Nephron progenitor cell (in vitro differentiated cells): ENCODE measurements at regions not wholly inside any gene's neighbourhood (a gene's known extent, or its start where the extent isn't known, plus 50 kb on each side); places are given as distances from the start of the nearest gene placed in this dataset.

Source experiments
- DNase-seq: peaks from one replicate; pipeline ENCODE4 v3.0.0; 2021
- H3K27ac Mint-ChIP-seq: 2 replicates; pipeline ENCODE4 v1.8.0; 2021; ENCODE audit warnings: mild to moderate bottlenecking, moderate library complexity, mixed read lengths
- H3K27me3 Mint-ChIP-seq: 2 replicates; pipeline ENCODE4 v1.8.0; 2021; ENCODE audit warnings: mild to moderate bottlenecking, low read depth, mixed read lengths; ENCODE audit not compliant: poor library complexity
- H3K36me3 Mint-ChIP-seq: 2 replicates; pipeline ENCODE4 v1.8.0; 2021; ENCODE audit warnings: low read depth, mixed read lengths
- H3K4me1 Mint-ChIP-seq: 2 replicates; pipeline ENCODE4 v1.8.0; 2021; ENCODE audit warnings: mixed read lengths
- H3K4me3 Mint-ChIP-seq: 2 replicates; pipeline ENCODE4 v1.8.0; 2021; ENCODE audit warnings: mild to moderate bottlenecking, moderate library complexity, mixed read lengths
- H3K9me3 Mint-ChIP-seq: 2 replicates; pipeline ENCODE4 v1.8.0; 2021; ENCODE audit warnings: mild to moderate bottlenecking, moderate library complexity, mixed read lengths
- TF ChIP-seq, protein P1 (sequence below): fragments of 200-600 bp; sonication (generic); IDR thresholded peaks from 2 replicates; pipeline ENCODE4 v1.5.0; 2021; ENCODE audit warnings: antibody characterized with exemption

DNA sequence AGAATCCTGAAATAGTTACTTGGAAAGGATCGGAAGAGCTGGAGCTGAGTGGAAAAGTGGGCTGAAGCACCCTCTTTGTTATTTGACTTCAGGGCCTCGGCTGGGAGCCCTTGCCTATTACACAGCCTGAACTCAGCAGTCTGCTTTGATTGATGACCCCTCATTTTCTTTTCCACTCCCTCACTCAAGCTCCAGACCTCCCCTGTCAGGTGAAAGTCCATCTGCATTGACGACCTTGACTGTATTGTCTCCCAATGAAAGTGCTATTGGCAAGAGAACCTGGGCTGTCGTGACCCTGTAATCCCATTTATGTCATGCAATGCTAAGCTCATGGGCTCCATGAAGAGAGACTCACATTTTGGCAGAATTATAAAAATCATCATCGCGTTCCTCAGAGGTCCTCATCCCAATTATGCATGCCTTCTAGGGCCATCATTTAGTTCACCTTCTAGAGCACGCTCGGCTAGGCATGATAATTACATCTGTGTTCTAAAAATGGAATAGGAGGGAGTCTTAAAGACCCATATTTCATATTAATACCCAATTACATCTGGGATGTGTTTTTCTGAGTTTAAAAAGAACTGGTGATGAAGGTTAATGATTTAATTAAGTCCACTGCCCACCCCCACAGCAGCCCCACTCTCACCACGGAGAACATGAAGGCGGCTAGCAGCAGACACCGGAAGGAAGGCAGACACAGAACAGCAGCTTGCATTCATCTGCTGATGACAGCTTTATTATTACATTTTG is 472.5 kb downstream of the PID1 start:
- Mint-ChIP-seq H3K27me3 (peaks cover 10% of the 10 kb centered on the region), H3K27ac (no peak overlapping the region), H3K4me1 (no peaks in the 10 kb centered on the region), H3K9me3 (no peaks in the 10 kb centered on the region), H3K36me3 (no peaks in the 10 kb centered on the region), H3K4me3 (no peak overlapping the region)
- TF ChIP-seq, protein P1, sequence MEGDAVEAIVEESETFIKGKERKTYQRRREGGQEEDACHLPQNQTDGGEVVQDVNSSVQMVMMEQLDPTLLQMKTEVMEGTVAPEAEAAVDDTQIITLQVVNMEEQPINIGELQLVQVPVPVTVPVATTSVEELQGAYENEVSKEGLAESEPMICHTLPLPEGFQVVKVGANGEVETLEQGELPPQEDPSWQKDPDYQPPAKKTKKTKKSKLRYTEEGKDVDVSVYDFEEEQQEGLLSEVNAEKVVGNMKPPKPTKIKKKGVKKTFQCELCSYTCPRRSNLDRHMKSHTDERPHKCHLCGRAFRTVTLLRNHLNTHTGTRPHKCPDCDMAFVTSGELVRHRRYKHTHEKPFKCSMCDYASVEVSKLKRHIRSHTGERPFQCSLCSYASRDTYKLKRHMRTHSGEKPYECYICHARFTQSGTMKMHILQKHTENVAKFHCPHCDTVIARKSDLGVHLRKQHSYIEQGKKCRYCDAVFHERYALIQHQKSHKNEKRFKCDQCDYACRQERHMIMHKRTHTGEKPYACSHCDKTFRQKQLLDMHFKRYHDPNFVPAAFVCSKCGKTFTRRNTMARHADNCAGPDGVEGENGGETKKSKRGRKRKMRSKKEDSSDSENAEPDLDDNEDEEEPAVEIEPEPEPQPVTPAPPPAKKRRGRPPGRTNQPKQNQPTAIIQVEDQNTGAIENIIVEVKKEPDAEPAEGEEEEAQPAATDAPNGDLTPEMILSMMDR = no peak
- no peak for DNase-seq

DNA sequence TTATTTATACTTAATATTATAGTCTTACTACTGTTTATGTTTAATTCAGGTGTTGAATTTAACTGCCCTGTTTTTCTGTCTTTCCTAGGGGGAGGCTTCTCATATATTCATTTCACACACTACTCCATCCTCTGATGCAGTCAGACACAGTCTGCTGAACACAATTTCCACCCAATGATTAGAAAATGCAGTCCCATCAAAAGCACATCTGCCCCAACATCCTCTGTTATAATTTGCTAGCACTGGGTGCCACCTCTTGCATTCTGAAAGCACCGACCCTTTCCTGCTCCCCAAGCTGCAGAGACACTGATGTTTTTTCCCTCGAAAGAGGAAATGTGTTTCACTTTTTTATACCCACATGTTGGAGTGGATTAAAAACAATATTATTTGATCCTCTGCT is 474.7 kb downstream of the PID1 start:
- TF ChIP-seq, protein P1 = no peak
- Mint-ChIP-seq H3K27ac (no peak overlapping the region), H3K4me1 (no peaks in the 10 kb centered on the region), H3K9me3 (no peaks in the 10 kb centered on the region), H3K4me3 (no peak overlapping the region), H3K27me3 (peaks cover 10% of the 10 kb centered on the region), H3K36me3 (no peaks in the 10 kb centered on the region)
- no peak for DNase-seq

DNA sequence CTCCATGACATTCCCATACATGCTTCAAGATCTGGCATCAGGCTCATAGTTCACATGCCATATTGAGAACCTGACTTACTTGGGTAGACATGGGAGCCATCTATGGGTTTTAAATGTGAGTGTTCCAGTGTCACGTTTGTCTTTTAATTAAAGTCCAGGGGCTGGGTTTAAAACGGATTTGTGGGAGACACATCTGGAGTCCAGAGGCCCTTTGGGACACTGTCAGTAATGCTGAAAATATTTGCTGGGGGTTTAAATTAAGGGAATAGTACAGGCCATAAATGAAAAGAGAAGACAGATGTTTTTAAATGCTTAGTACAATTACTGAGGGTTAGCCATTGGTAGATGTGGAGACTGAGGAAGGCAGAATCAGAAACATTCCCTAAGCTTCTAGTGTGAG is 478.0 kb downstream of the PID1 start:
- DNase-seq = no peak
- H3K4me3 Mint-ChIP-seq = no peak overlapping the region
- H3K27me3 Mint-ChIP-seq = peaks cover 5% of the 10 kb centered on the region
- H3K27ac Mint-ChIP-seq = no peak overlapping the region
- no peaks in the 10 kb centered on the region for H3K9me3 Mint-ChIP-seq
- H3K36me3 Mint-ChIP-seq = no peaks in the 10 kb centered on the region
- TF ChIP-seq, protein P1 = no peak
- no peaks in the 10 kb centered on the region for H3K4me1 Mint-ChIP-seq

DNA sequence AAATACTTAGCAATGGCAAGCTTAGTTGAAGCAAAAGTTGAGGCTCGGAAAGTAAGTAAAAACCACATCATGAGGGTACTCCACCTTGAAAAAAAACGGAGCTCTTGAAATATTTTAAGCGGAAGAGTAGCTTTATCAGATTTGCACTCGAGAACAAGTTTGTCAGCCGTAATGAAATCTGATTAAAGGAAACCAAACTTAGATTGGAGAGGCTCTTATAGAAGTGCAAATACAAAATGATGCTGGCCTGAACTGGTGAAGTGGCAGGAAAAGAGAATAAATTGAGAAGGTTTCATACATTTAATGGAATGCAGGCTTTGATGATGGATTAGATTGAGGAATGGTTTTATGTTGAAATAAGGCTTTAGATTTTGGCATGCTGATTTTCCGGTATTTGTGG is 484.2 kb downstream of the PID1 start:
- TF ChIP-seq, protein P1 = no peak
- Mint-ChIP-seq H3K27me3 (peaks cover 7% of the 10 kb centered on the region), H3K4me3 (no peak overlapping the region), H3K9me3 (no peaks in the 10 kb centered on the region), H3K27ac (no peak overlapping the region), H3K36me3 (no peaks in the 10 kb centered on the region), H3K4me1 (no peaks in the 10 kb centered on the region)
- DNase-seq = no peak

DNA sequence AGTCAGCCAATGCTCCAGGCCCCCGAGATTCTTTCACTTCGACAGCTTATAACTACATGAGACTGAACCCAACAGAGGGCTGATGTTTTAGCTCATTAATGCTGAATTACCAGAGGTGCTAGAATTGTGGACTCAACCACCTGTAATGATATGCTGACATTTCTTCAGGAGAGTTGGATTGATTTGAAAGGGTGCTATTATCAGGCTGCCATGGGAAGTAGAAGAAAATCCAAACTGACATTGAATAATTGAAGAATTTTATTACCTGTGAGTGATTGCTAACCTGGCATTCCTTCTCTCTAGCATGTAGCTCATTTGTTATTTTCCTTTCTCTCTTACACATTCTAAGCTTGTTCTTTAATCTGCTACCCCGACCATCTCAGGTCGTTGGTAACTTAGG is 488.8 kb downstream of the PID1 start:
- Mint-ChIP-seq H3K4me3 (no peak overlapping the region), H3K27me3 (peaks cover 13% of the 10 kb centered on the region), H3K36me3 (no peaks in the 10 kb centered on the region), H3K27ac (no peak overlapping the region), H3K9me3 (no peaks in the 10 kb centered on the region), H3K4me1 (no peaks in the 10 kb centered on the region)
- DNase-seq = no peak
- TF ChIP-seq, protein P1 = no peak

DNA sequence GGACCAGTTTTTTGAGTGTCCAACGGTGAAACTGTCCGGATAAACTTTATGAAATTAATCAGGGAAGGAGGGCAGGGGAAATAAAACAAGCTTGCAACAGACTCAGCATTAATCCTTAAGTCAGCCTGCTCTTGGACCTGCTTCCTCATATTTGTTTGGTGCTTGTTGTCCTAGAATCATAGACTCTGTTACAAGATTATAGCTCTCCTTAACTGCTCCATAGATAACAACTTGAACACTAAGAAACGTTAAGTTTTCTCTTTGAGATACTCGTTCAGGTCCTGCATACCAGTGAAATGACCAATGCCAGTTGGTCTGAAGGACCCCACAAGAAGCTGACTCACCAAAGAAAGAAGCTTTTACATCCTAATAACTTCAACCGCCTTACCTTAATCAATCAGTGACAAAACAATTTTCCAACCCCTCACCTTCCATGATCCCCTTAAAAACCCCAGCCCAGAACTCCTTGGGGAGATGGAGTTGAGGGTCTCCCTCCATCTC is 493.2 kb downstream of the PID1 start:
- H3K4me1 Mint-ChIP-seq = no peaks in the 10 kb centered on the region
- H3K27me3 Mint-ChIP-seq = peaks cover 9% of the 10 kb centered on the region
- no peaks in the 10 kb centered on the region for H3K9me3 Mint-ChIP-seq
- no peak overlapping the region for H3K4me3 Mint-ChIP-seq
- TF ChIP-seq, protein P1 = no peak
- H3K36me3 Mint-ChIP-seq = no peaks in the 10 kb centered on the region
- H3K27ac Mint-ChIP-seq = no peak overlapping the region
- DNase-seq = no peak
